ENCODE measurements at regions not wholly inside any gene's neighbourhood (a gene's known extent, or its start where the extent isn't known, plus 50 kb on each side); places are given as distances from the start of the nearest gene placed in this dataset.
A peak's percentile ranks its signal among the peaks of the same experiment; 100 is the strongest.

DNA sequence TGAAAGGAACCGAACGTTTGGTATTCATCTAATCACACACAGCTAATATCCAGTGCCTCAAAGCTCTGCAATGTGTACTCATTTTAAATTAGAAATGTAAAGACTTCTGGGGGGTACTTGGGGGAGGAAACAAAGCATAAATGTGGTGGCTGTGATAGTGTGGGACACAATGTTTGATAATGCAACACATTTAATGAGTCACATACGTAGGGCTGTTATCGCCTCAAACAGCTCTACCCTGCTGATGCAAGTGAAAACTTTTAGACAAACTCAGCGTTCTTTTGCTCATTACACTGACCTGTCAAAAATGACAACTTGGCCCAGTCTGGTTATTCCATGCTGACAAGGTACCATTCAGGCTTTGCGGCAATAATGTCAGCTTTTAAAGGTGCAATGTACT, 1227.1 kb upstream of the CELF4 start:
- no peaks in the 10 kb centered on the region for H3F3A ChIP-seq (ENCODE audit: insufficient read depth, low read length)
- no peaks in the 10 kb centered on the region for H3K79me2 ChIP-seq (ENCODE audit: insufficient read depth, low read length)
- no peak overlapping the region for H3K27ac ChIP-seq (ENCODE audit: low read depth, low read length, poor library complexity, severe bottlenecking)
- no peak overlapping the region for H2AFZ ChIP-seq (ENCODE audit: low read length)
- no peak for TF ChIP-seq EZH2 (IDR thresholded peaks at IDR 0.05; ENCODE audit: borderline replicate concordance, low read length)
- TF ChIP-seq, protein P1, sequence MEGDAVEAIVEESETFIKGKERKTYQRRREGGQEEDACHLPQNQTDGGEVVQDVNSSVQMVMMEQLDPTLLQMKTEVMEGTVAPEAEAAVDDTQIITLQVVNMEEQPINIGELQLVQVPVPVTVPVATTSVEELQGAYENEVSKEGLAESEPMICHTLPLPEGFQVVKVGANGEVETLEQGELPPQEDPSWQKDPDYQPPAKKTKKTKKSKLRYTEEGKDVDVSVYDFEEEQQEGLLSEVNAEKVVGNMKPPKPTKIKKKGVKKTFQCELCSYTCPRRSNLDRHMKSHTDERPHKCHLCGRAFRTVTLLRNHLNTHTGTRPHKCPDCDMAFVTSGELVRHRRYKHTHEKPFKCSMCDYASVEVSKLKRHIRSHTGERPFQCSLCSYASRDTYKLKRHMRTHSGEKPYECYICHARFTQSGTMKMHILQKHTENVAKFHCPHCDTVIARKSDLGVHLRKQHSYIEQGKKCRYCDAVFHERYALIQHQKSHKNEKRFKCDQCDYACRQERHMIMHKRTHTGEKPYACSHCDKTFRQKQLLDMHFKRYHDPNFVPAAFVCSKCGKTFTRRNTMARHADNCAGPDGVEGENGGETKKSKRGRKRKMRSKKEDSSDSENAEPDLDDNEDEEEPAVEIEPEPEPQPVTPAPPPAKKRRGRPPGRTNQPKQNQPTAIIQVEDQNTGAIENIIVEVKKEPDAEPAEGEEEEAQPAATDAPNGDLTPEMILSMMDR (IDR thresholded peaks at IDR 0.05; ENCODE audit: low read length) = no peak
- H3K27me3 ChIP-seq (ENCODE audit: insufficient read depth, low read length) = no peaks in the 10 kb centered on the region
- H3K9ac ChIP-seq (ENCODE audit: low read length) = no peak overlapping the region
- H3K4me3 ChIP-seq (ENCODE audit: low read depth, low read length, poor library complexity, severe bottlenecking) = no peak overlapping the region
- H3K9me2 ChIP-seq (ENCODE audit: low read depth, low read length) = no peaks in the 10 kb centered on the region
- H3K36me3 ChIP-seq (ENCODE audit: insufficient read depth, low read length) = no peaks in the 10 kb centered on the region
- no peaks in the 10 kb centered on the region for H3K9me3 ChIP-seq (ENCODE audit: low read length)
- H4K20me1 ChIP-seq (ENCODE audit: insufficient read depth, low read length) = no peaks in the 10 kb centered on the region
- no peak overlapping the region for H3K4me2 ChIP-seq (ENCODE audit: low read length)
- no peaks in the 10 kb centered on the region for H3K4me1 ChIP-seq (ENCODE audit: insufficient read depth, low read length, severe bottlenecking)

DNA sequence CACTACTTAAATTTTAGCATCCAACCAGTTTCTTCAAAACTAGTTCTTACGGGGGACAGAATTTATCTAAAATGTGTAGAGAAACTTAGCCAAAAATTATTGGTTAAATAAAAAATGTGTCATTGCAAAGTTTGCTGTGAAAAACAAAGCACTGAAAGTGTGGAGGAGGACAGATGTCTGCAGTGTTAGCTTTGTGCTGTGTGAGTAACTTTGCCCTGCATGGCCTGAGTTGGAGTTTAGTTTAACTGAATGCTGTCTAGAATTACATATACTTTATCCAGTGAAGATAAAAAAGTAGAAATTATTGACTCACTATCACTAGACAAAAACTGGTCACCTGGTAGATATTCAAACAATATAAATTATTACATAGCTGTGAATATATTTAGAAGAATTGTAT, 1225.2 kb upstream of the CELF4 start:
- Histone ChIP-seq H3K9me2 (ENCODE audit: low read depth, low read length) (no peaks in the 10 kb centered on the region), H3K9ac (ENCODE audit: low read length) (no peak overlapping the region), H4K20me1 (ENCODE audit: insufficient read depth, low read length) (no peaks in the 10 kb centered on the region), H3K27ac (ENCODE audit: low read depth, low read length, poor library complexity, severe bottlenecking) (no peak overlapping the region), H3K9me3 (ENCODE audit: low read length) (no peaks in the 10 kb centered on the region), H3K79me2 (ENCODE audit: insufficient read depth, low read length) (no peaks in the 10 kb centered on the region), H3K36me3 (ENCODE audit: insufficient read depth, low read length) (no peaks in the 10 kb centered on the region), H2AFZ (ENCODE audit: low read length) (no peak overlapping the region), H3F3A (ENCODE audit: insufficient read depth, low read length) (no peaks in the 10 kb centered on the region), H3K4me3 (ENCODE audit: low read depth, low read length, poor library complexity, severe bottlenecking) (no peak overlapping the region), H3K4me2 (ENCODE audit: low read length) (no peak overlapping the region), H3K27me3 (ENCODE audit: insufficient read depth, low read length) (no peaks in the 10 kb centered on the region), H3K4me1 (ENCODE audit: insufficient read depth, low read length, severe bottlenecking) (no peaks in the 10 kb centered on the region)
- TF ChIP-seq, protein P1 (IDR thresholded peaks at IDR 0.05; ENCODE audit: low read length) = no peak
- no peak for TF ChIP-seq EZH2 (IDR thresholded peaks at IDR 0.05; ENCODE audit: borderline replicate concordance, low read length)

GRCh38 chr18:38790303-38790702, 1224.7 kb upstream of the CELF4 start:
- H3K9me2 ChIP-seq (ENCODE audit: low read depth, low read length) = no peaks in the 10 kb centered on the region
- no peaks in the 10 kb centered on the region for H4K20me1 ChIP-seq (ENCODE audit: insufficient read depth, low read length)
- H3K4me2 ChIP-seq (ENCODE audit: low read length) = no peak overlapping the region
- no peaks in the 10 kb centered on the region for H3K79me2 ChIP-seq (ENCODE audit: insufficient read depth, low read length)
- no peaks in the 10 kb centered on the region for H3K36me3 ChIP-seq (ENCODE audit: insufficient read depth, low read length)
- H3K27ac ChIP-seq (ENCODE audit: low read depth, low read length, poor library complexity, severe bottlenecking) = no peak overlapping the region
- H3F3A ChIP-seq (ENCODE audit: insufficient read depth, low read length) = no peaks in the 10 kb centered on the region
- H2AFZ ChIP-seq (ENCODE audit: low read length) = no peak overlapping the region
- no peak overlapping the region for H3K9ac ChIP-seq (ENCODE audit: low read length)
- no peaks in the 10 kb centered on the region for H3K4me1 ChIP-seq (ENCODE audit: insufficient read depth, low read length, severe bottlenecking)
- H3K27me3 ChIP-seq (ENCODE audit: insufficient read depth, low read length) = no peaks in the 10 kb centered on the region
- TF ChIP-seq, protein P1 (IDR thresholded peaks at IDR 0.05; ENCODE audit: low read length) = peak; percentile 54
- TF ChIP-seq EZH2 (IDR thresholded peaks at IDR 0.05; ENCODE audit: borderline replicate concordance, low read length) = no peak
- H3K4me3 ChIP-seq (ENCODE audit: low read depth, low read length, poor library complexity, severe bottlenecking) = no peak overlapping the region
- no peaks in the 10 kb centered on the region for H3K9me3 ChIP-seq (ENCODE audit: low read length)
